ENCODE measurements at regions not wholly inside any gene's neighbourhood (a gene's known extent, or its start where the extent isn't known, plus 50 kb on each side); places are given as distances from the start of the nearest gene placed in this dataset.

GRCh38 chr2:194105358-194105757, 1551.7 kb upstream of the SLC39A10 start (continued):
- TF ChIP-seq ZNF473 (tag by site-specific recombination; IDR thresholded peaks at IDR 0.05) (no peak), ZNF621 (tag by site-specific recombination; IDR thresholded peaks at IDR 0.05) (no peak)

- no peak overlapping the region for H3K4me3 ChIP-seq (ENCODE audit: low read depth, low read length)
- CTCF ChIA-PET = no interaction called here
- TF ChIP-seq ZSCAN5A (tag by site-specific recombination; IDR thresholded peaks at IDR 0.05) (no peak), ZNF37A (tag by site-specific recombination; IDR thresholded peaks at IDR 0.05) (no peak), ZNF561 (tag by site-specific recombination; IDR thresholded peaks at IDR 0.05; ENCODE audit: borderline replicate concordance) (no peak), ZNF624 (tag by site-specific recombination; IDR thresholded peaks at IDR 0.05) (no peak), WT1 (tag by site-specific recombination; IDR thresholded peaks at IDR 0.05) (no peak), ZNF645 (tag by site-specific recombination; IDR thresholded peaks at IDR 0.05) (no peak), ZNF266 (tag by site-specific recombination; IDR thresholded peaks at IDR 0.05; ENCODE audit: low read depth) (no peak), ZNF114 (tag by site-specific recombination; IDR thresholded peaks at IDR 0.05) (no peak), ZNF274 (IDR thresholded peaks at IDR 0.05; ENCODE audit: low read length) (no peak), ZNF274 (tag by site-specific recombination; IDR thresholded peaks at IDR 0.05; ENCODE audit: borderline replicate concordance) (no peak), ZNF621 (tag by site-specific recombination; IDR thresholded peaks at IDR 0.05) (no peak), HIC1 (tag by site-specific recombination; IDR thresholded peaks at IDR 0.05) (no peak), RBAK (tag by site-specific recombination; IDR thresholded peaks at IDR 0.05) (no peak), ZNF302 (tag by site-specific recombination; IDR thresholded peaks at IDR 0.05; ENCODE audit: low read depth) (no peak), IKZF3 (tag by site-specific recombination; IDR thresholded peaks at IDR 0.05) (no peak), ZNF654 (tag by site-specific recombination; IDR thresholded peaks at IDR 0.05; ENCODE audit: low read depth) (no peak), ZNF19 (tag by site-specific recombination; IDR thresholded peaks at IDR 0.05; ENCODE audit: low read depth) (no peak), OVOL3 (tag by site-specific recombination; IDR thresholded peaks at IDR 0.05) (no peak), TCF7L2 (IDR thresholded peaks at IDR 0.05; ENCODE audit: borderline replicate concordance, low read depth, low read length) (no peak), ZNF433 (tag by site-specific recombination; IDR thresholded peaks at IDR 0.05; ENCODE audit: low read depth) (no peak), HOXC10 (CRISPR knock-in tag; IDR thresholded peaks at IDR 0.05) (no peak)
- POLR2A ChIA-PET = no interaction called here
- no peak overlapping the region for H3K27ac ChIP-seq (ENCODE audit: extremely low read depth, low read depth, low read length)
- no peaks in the 10 kb centered on the region for H3K9me3 ChIP-seq (ENCODE audit: control insufficient read depth, insufficient read depth, low read depth, low read length)
- H3K36me3 ChIP-seq (ENCODE audit: control insufficient read depth in 2 of 2, insufficient read depth in 1 of 2, low read length in 2 of 2) = no peaks in the 10 kb centered on the region
- H3K4me1 ChIP-seq (ENCODE audit: control insufficient read depth, insufficient read depth, low read length) = no peaks in the 10 kb centered on the region
Observed at GRCh38 chr2:194104687-194105086, 1552.3 kb upstream of the SLC39A10 start.
